Psoas muscle (tissue), 7 donors: ENCODE measurements at regions not wholly inside any gene's neighbourhood (a gene's known extent, or its start where the extent isn't known, plus 50 kb on each side); places are given as distances from the start of the nearest gene placed in this dataset.

Experiments
- ATAC-seq, 4 donors: fragments of 200-7000 bp; cut with Tn5 transposase; one replicate each; pipeline ENCODE4 v1.9.1; 2020; ENCODE audit warnings: moderate library complexity in 3 of 4, mild to moderate bottlenecking in 2 of 4
- DNase-seq, 2 donors: peaks; one replicate each; pipeline ENCODE4 v3.0.0-alpha.2; 2020
- H3K27ac ChIP-seq: fragments of 200-600 bp; one replicate; pipeline ENCODE4 v1.8.0; 2022
- H3K27me3 ChIP-seq, 3 donors: fragments of 200-600 bp in 1 of 3; one replicate each; pipeline versions ENCODE4 v1.6.1 to v1.8.0; 2013 to 2022; ENCODE audit warnings: low read length in 2 of 3, mild to moderate bottlenecking in 2 of 3, moderate library complexity in 1 of 3; ENCODE audit not compliant: insufficient read depth in 3 of 3
- H3K36me3 ChIP-seq, 2 donors: fragments of 200-600 bp in 1 of 2; one replicate each; pipeline versions ENCODE4 v1.6.1 to v1.8.0; 2013 to 2022; ENCODE audit warnings: low read depth in 1 of 2, mild to moderate bottlenecking in 1 of 2, moderate library complexity in 1 of 2; ENCODE audit not compliant: insufficient read depth in 1 of 2
- H3K4me1 ChIP-seq: fragments of 200-600 bp; one replicate; pipeline ENCODE4 v1.8.0; 2022
- H3K4me3 ChIP-seq: fragments of 200-600 bp; one replicate; pipeline ENCODE4 v1.8.0; 2022; ENCODE audit warnings: mild to moderate bottlenecking
- H3K9me3 ChIP-seq: fragments of 200-600 bp; one replicate; pipeline ENCODE4 v1.8.0; 2022
- CTCF ChIP-seq: fragments of 200-600 bp; IDR thresholded peaks from one replicate; pipeline ENCODE4 v1.8.0; 2022; ENCODE audit warnings: antibody characterized with exemption
- WGBS, 3 donors: extraction: QIAGEN DNeasy Blood & Tissue Kit; methylation state at CpG; one replicate each; pipeline versions ENCODE4 v1.1.6 to v1.1.7; 2013; 5-methylcytosine and 5-hydroxymethylcytosine counted together
- intact Hi-C, 2 donors: fragments of 100-400 bp; cut with DNase I; formaldehyde crosslinking; loops; one replicate each; pipeline versions ENCODE4 v1.11.0 to v1.14.2; 2022
- donor health status: healthy with polysubstance abuse.
- donor health status: DM: no; HTN: no; CAD: no; lungs with moderate emphysema.
- donor health status: Bipolar disorder and iron deficiency.
- donor health status: healthy.
- donor health status: DM: yes; HTN: yes; CAD: no.
- donor health status: DM: no; HTN: no; CAD: no.
- donor health status: DM: yes; HTN: yes; CAD: no.

GRCh38 chr6:63442870-63443269 is 123.1 kb upstream of the LGSN start:
- H3K4me1 ChIP-seq, result peaks cover 20% of the 10 kb centered on the region
- TF ChIP-seq CTCF, result no peak
- H3K27me3 ChIP-seq, result no peaks in the 10 kb centered on the region
- H3K27ac ChIP-seq, result no peak overlapping the region
- no peak overlapping the region for H3K4me3 ChIP-seq
- no peak for ATAC-seq
- no peak for DNase-seq
- 93 to 96% (median 94%) methylated on average over 15 to 20 of the region's 20 CpGs for WGBS, 3 donors
- intact Hi-C loops, result no loop called here
- no peaks in the 10 kb centered on the region for H3K9me3 ChIP-seq
- H3K36me3 ChIP-seq, result no peaks in the 10 kb centered on the region

- TF ChIP-seq CTCF, result no peak
- intact Hi-C loops, result loop anchor here in 1 of 2 donors (5.0 kb wide), 1 partner anchor 128 kb away; the partner anchor contains the start of genes LOC128125822 and PTP4A1
Observed at GRCh38 chr6:63444768-63445167, 125.0 kb upstream of the LGSN start.

GRCh38 chr6:63446405-63446804 is 125.9 kb upstream of the LOC128125822 start:
- 84 to 92% (median 90%) methylated on average over 5 of the region's 5 CpGs for WGBS, 3 donors
- Histone ChIP-seq H3K4me3 (no peak overlapping the region), H3K9me3 (no peaks in the 10 kb centered on the region), H3K36me3 (no peaks in the 10 kb centered on the region), H3K4me1 (peaks cover 20% of the 10 kb centered on the region), H3K27me3 (no peaks in the 10 kb centered on the region), H3K27ac (peak overlapping the region; percentile 82)
- intact Hi-C loops, result loop anchor here in 1 of 2 donors (5.0 kb wide), 1 partner anchor 126 kb away; the partner anchor contains the start of genes LOC128125822 and PTP4A1
- ATAC-seq, result no peak
- no peak for DNase-seq
- TF ChIP-seq CTCF, result no peak

More at GRCh38 chr6:63444768-63445167, 125.0 kb upstream of the LGSN start:
- Histone ChIP-seq H3K27ac (no peak overlapping the region), H3K27me3 (no peaks in the 10 kb centered on the region), H3K36me3 (no peaks in the 10 kb centered on the region), H3K4me3 (no peak overlapping the region), H3K9me3 (no peaks in the 10 kb centered on the region), H3K4me1 (peaks cover 20% of the 10 kb centered on the region)
- DNase-seq (no peak), ATAC-seq (peak; percentile 22 to 43 (median 31))
- 56 to 78% (median 68%) methylated on average over 7 of the region's 7 CpGs for WGBS, 3 donors

- TF ChIP-seq CTCF, result no peak
- WGBS, 3 donors, result 22 to 27% (median 26%) methylated on average over 1 of the region's 1 CpG
- H3K4me1 ChIP-seq, result peaks cover 20% of the 10 kb centered on the region
- H3K27ac ChIP-seq, result peak overlapping the region; percentile 82
- no peaks in the 10 kb centered on the region for H3K9me3 ChIP-seq
- no peaks in the 10 kb centered on the region for H3K27me3 ChIP-seq
- no peak overlapping the region for H3K4me3 ChIP-seq
- DNase-seq, result no peak
- ATAC-seq, result peak; percentile 77 to 94 (median 85)
- no peaks in the 10 kb centered on the region for H3K36me3 ChIP-seq
- intact Hi-C loops, result loop anchor here in 1 of 2 donors (5.0 kb wide), 1 partner anchor 125 kb away; the partner anchor contains the start of genes LOC128125822 and PTP4A1
Observed at GRCh38 chr6:63447134-63447533, 125.1 kb upstream of the LOC128125822 start.

GRCh38 chr6:63448229-63448628 is 124.1 kb upstream of the LOC128125822 start:
- no peak for DNase-seq
- WGBS, 3 donors, result 30 to 54% (median 40%) methylated on average over 5 of the region's 5 CpGs
- H3K4me3 ChIP-seq, result no peak overlapping the region

More at GRCh38 chr6:63448229-63448628, 124.1 kb upstream of the LOC128125822 start:
- peak in 1 of 4 donors; percentile 30 for ATAC-seq
- Histone ChIP-seq H3K4me1 (peaks cover 20% of the 10 kb centered on the region), H3K27me3 (no peaks in the 10 kb centered on the region), H3K9me3 (no peaks in the 10 kb centered on the region), H3K27ac (peak overlapping the region; percentile 82), H3K36me3 (no peaks in the 10 kb centered on the region)
- intact Hi-C loops, result loop anchor here in 1 of 2 donors (5.0 kb wide), 1 partner anchor 124 kb away; the partner anchor contains the start of genes LOC128125822 and PTP4A1
- no peak for TF ChIP-seq CTCF
